Esophagus squamous epithelium (tissue), 5 donors: ENCODE measurements at regions not wholly inside any gene's neighbourhood (a gene's known extent, or its start where the extent isn't known, plus 50 kb on each side); places are given as distances from the start of the nearest gene placed in this dataset.

ENCODE experiments used
- DNase-seq: peaks from one replicate; lab custom pipeline; 2025; lab: John Stamatoyannopoulos, UW
- H3K27ac ChIP-seq, 4 donors: fragments of 200-600 bp; sonication (generic); one replicate each; pipeline ENCODE4 v1.5.1; 2016 to 2019; ENCODE audit warnings: mild to moderate bottlenecking in 1 of 4
- H3K27me3 ChIP-seq, 4 donors: fragments of 200-600 bp; sonication (generic); 1 replicate in 3 of 4; 2 replicates in 1 of 4; pipeline versions ENCODE4 v1.5.1 to v1.6.0; 2017 to 2021; ENCODE audit warnings: antibody characterized with exemption in 1 of 4
- H3K36me3 ChIP-seq, 3 donors: fragments of 200-600 bp; sonication (generic); one replicate each; pipeline ENCODE4 v1.5.1; 2016 to 2019
- H3K4me1 ChIP-seq, 3 donors: fragments of 200-600 bp; sonication (generic); one replicate each; pipeline ENCODE4 v1.5.1; 2017 to 2019
- H3K4me3 ChIP-seq, 4 donors: fragments of 200-600 bp; sonication (generic); 1 replicate in 3 of 4; 2 replicates in 1 of 4; pipeline ENCODE4 v1.5.1; 2016 to 2019; ENCODE audit warnings: mild to moderate bottlenecking in 2 of 4, moderate library complexity in 1 of 4
- H3K9me3 ChIP-seq, 3 donors: fragments of 200-600 bp; sonication (generic); one replicate each; pipeline ENCODE4 v1.5.1; 2016 to 2019
- POLR2A ChIP-seq, 4 donors: fragments of 450-650 bp; IDR thresholded peaks; one replicate each; pipeline ENCODE4 v1.6.1; 2017; ENCODE audit warnings: antibody characterized with exemption in 4 of 4, mild to moderate bottlenecking in 4 of 4, moderate library complexity in 3 of 4
- WGBS, 2 donors: methylation state at CpG; one replicate each; pipeline ENCODE4 v1.1.5; 2018; 5-methylcytosine and 5-hydroxymethylcytosine counted together
- intact Hi-C: fragments of 100-400 bp; cut with DNase I; formaldehyde crosslinking; loops from one replicate; pipeline ENCODE4 v1.15.0; 2022
- TF ChIP-seq, protein P1 (sequence below), 6 experiments: fragments of 450-650 bp in 4 of 6; fragments of 200-600 bp in 2 of 6; sonication (generic) in 2 of 6; IDR thresholded peaks; one replicate each; pipeline ENCODE4 v1.5.1; 2016 to 2019; ENCODE audit warnings: antibody characterized with exemption in 6 of 6, mild to moderate bottlenecking in 4 of 6, moderate library complexity in 4 of 6
- donor health status: DM: yes; HTN: yes; CAD: no.

GRCh38 chr18:78087338-78087737, 837.7 kb downstream of the GALR1 start:
- Histone ChIP-seq H3K27me3 (peaks cover 0 to 26% (median 0%) of the 10 kb centered on the region in 4 donors), H3K9me3 (no peaks in the 10 kb centered on the region), H3K4me1 (peaks cover 0 to 24% (median 0%) of the 10 kb centered on the region in 3 donors), H3K4me3 (no peak overlapping the region), H3K27ac (no peak overlapping the region), H3K36me3 (no peaks in the 10 kb centered on the region)
- no peak for DNase-seq
- intact Hi-C loops, result no loop called here
- no peak for TF ChIP-seq POLR2A (IDR thresholded peaks at IDR 0.05)
- TF ChIP-seq, protein P1, sequence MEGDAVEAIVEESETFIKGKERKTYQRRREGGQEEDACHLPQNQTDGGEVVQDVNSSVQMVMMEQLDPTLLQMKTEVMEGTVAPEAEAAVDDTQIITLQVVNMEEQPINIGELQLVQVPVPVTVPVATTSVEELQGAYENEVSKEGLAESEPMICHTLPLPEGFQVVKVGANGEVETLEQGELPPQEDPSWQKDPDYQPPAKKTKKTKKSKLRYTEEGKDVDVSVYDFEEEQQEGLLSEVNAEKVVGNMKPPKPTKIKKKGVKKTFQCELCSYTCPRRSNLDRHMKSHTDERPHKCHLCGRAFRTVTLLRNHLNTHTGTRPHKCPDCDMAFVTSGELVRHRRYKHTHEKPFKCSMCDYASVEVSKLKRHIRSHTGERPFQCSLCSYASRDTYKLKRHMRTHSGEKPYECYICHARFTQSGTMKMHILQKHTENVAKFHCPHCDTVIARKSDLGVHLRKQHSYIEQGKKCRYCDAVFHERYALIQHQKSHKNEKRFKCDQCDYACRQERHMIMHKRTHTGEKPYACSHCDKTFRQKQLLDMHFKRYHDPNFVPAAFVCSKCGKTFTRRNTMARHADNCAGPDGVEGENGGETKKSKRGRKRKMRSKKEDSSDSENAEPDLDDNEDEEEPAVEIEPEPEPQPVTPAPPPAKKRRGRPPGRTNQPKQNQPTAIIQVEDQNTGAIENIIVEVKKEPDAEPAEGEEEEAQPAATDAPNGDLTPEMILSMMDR (IDR thresholded peaks at IDR 0.05), result no peak
- 45 to 73% methylated on average over 2 of the region's 2 CpGs for WGBS, 2 donors

DNA sequence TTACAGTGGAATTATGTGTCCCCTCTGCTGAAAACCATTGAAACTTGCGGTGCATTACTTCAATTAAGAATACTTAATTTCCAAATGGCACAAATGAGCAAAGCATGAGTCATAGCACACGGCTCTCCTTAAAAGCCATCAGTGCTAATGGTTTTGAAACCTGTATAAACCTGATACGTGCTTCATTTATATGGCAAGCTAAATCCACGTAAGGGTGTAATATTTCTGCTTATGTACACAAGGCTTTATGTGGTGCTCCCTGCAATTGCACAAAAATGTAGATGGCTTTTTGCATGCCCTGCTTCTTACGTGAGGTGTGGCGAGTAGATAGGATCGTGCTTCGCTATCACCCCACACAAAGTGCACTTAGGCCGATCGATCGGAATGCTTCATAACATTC, 840.9 kb downstream of the GALR1 start:
- peaks cover 0 to 34% (median 0%) of the 10 kb centered on the region in 3 donors for H3K4me1 ChIP-seq
- H3K36me3 ChIP-seq, result no peaks in the 10 kb centered on the region
- no peak for TF ChIP-seq POLR2A (IDR thresholded peaks at IDR 0.05)
- TF ChIP-seq, protein P1 (IDR thresholded peaks at IDR 0.05), result no peak
- no peak overlapping the region for H3K4me3 ChIP-seq
- H3K27me3 ChIP-seq, result peaks cover 0 to 17% (median 0%) of the 10 kb centered on the region in 4 donors
- no peaks in the 10 kb centered on the region for H3K9me3 ChIP-seq
- peak overlapping the region in 2 of 4 donors; percentile 12 to 52 for H3K27ac ChIP-seq
- no peak for DNase-seq
- intact Hi-C loops, result no loop called here
- 43 to 65% methylated on average over 11 of the region's 11 CpGs for WGBS, 2 donors

DNA sequence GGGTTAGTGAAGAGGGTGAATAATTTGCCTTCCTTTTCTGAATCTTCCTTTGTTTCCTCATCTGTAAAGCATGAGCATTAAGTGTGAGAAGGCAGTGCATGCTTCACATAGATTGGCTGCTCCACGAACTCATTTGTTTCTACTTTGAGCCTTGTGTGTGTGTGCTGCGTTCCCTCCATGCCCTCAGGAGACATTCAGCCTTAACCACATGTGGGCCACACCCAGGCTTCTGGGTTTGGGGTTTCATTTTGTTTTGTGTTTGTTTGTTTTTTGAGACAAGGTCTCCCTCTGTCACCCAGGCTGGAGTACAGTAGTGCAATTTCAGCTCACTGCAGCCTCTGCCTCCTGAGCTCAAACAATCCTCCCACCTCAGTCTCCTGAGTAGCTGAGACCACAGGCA, 843.3 kb downstream of the GALR1 start:
- no peak overlapping the region for H3K4me3 ChIP-seq
- no peak for DNase-seq
- peaks cover 0 to 6% (median 0%) of the 10 kb centered on the region in 4 donors for H3K27me3 ChIP-seq
- H3K27ac ChIP-seq, result no peak overlapping the region
- TF ChIP-seq, protein P1 (IDR thresholded peaks at IDR 0.05), result no peak
- TF ChIP-seq POLR2A (IDR thresholded peaks at IDR 0.05), result no peak
- intact Hi-C loops, result no loop called here
- H3K36me3 ChIP-seq, result no peaks in the 10 kb centered on the region
- WGBS, 2 donors, result 40 to 51% methylated on average over 2 of the region's 2 CpGs
- peaks cover 0 to 40% (median 0%) of the 10 kb centered on the region in 3 donors for H3K4me1 ChIP-seq
- no peaks in the 10 kb centered on the region for H3K9me3 ChIP-seq

DNA sequence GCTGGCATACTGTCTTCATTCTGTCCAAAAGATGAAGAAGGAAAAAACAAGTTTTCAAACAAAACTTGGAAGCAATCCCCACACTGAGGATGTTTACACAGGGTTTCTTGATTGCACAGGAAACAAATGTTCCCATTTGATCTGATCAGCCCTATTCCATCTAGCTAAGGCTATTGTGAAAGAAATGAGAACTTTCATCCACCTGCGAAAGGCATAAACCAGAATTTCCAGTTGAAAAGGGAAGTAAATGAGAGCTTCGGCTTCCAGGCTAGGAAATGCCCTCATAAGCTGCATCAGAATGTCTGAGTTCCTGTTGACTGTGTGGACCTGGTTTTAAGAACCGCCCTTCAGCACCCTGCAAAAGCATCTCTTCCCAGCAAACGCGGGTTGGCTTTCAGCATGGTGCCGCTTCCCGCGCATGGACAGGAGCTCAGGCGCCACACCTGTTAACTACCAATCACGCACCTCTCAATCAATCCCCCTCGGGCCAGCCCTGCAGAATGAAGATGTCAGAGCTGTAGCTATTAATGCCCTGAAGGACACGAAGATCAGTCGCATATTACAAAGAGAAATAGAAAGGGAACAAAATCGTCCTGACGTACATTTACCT, 850.4 kb downstream of the GALR1 start:
- Histone ChIP-seq H3K9me3 (no peaks in the 10 kb centered on the region), H3K27me3 (no peaks in the 10 kb centered on the region), H3K36me3 (no peaks in the 10 kb centered on the region), H3K4me3 (no peak overlapping the region), H3K27ac (peak overlapping the region in 1 of 4 donors; percentile 6), H3K4me1 (peaks cover 0 to 19% (median 0%) of the 10 kb centered on the region in 3 donors)
- intact Hi-C loops, result no loop called here
- no peak for DNase-seq
- WGBS, 2 donors, result 64 to 72% methylated on average over 12 to 15 of the region's 15 CpGs
- TF ChIP-seq, protein P1 (IDR thresholded peaks at IDR 0.05), result no peak
- no peak for TF ChIP-seq POLR2A (IDR thresholded peaks at IDR 0.05)

DNA sequence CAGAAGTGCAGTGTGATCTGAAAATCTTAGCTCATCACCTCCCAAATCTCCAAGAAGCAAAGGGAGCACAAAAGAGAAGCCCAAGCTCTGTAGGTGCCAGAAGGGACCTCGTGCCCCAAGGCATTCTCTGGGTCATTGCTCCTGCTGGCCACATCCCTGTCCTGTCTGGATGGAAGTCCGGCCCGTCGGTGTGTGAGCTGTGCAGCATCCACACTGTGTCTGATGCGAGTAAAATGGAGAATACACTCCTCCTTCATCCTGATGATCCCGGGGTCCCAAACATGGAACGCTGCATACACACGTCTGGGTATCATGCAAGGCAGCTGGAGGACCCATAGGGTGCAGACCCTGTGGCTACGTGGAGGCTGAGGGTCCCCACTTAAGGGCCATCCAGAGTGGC, 851.4 kb downstream of the GALR1 start:
- intact Hi-C loops, result no loop called here

More for the DNA sequence above, 851.4 kb downstream of the GALR1 start:
- Histone ChIP-seq H3K4me1 (peaks cover 0 to 17% (median 0%) of the 10 kb centered on the region in 3 donors), H3K27ac (no peak overlapping the region), H3K27me3 (no peaks in the 10 kb centered on the region), H3K4me3 (no peak overlapping the region), H3K36me3 (no peaks in the 10 kb centered on the region), H3K9me3 (no peaks in the 10 kb centered on the region)
- TF ChIP-seq, protein P1 (IDR thresholded peaks at IDR 0.05), result no peak
- TF ChIP-seq POLR2A (IDR thresholded peaks at IDR 0.05), result no peak
- 20 to 84% methylated on average over 1 to 9 of the region's 9 CpGs for WGBS, 2 donors
- DNase-seq, result no peak
